Neuronal stem cell (in vitro differentiated cells): ENCODE measurements at regions not wholly inside any gene's neighbourhood (a gene's known extent, or its start where the extent isn't known, plus 50 kb on each side); places are given as distances from the start of the nearest gene placed in this dataset.

Experiments used
- DNase-seq: peaks from one replicate; pipeline ENCODE4 v3.0.0-alpha.2; 2013; ENCODE audit warnings: low spot score
- H2AFZ ChIP-seq: one replicate; pipeline ENCODE4 v1.6.1; 2013; ENCODE audit warnings: mild to moderate bottlenecking, low read length, inconsistent platforms
- H2AK5ac ChIP-seq: 2 replicates; pipeline ENCODE4 v1.6.1; 2013; ENCODE audit warnings: low read depth, mild to moderate bottlenecking, inconsistent platforms, low read length, moderate library complexity, mixed read lengths
- H2BK120ac ChIP-seq: 2 replicates; pipeline ENCODE4 v1.6.1; 2013; ENCODE audit warnings: low read depth, mild to moderate bottlenecking, inconsistent platforms, low read length, moderate library complexity, mixed read lengths
- H2BK12ac ChIP-seq: one replicate; pipeline ENCODE4 v1.6.1; 2013; ENCODE audit warnings: low read length, inconsistent platforms
- H2BK15ac ChIP-seq: 2 replicates; pipeline ENCODE4 v1.6.1; 2013; ENCODE audit warnings: mild to moderate bottlenecking, low read length, inconsistent platforms, mixed read lengths
- H2BK5ac ChIP-seq: one replicate; pipeline ENCODE4 v1.6.1; 2013; ENCODE audit warnings: inconsistent platforms, mild to moderate bottlenecking, low read length, moderate library complexity
- H3K14ac ChIP-seq: one replicate; pipeline ENCODE4 v1.6.1; 2013; ENCODE audit warnings: low read length, inconsistent platforms
- H3K18ac ChIP-seq: 2 replicates; pipeline ENCODE4 v1.6.1; 2013; ENCODE audit warnings: low read length, inconsistent platforms
- H3K23ac ChIP-seq: 2 replicates; pipeline ENCODE4 v1.6.1; 2013; ENCODE audit warnings: low read depth, mild to moderate bottlenecking, mixed read lengths, low read length, inconsistent platforms; ENCODE audit not compliant: poor library complexity
- H3K27ac ChIP-seq: replicated peaks from 3 replicates; pipeline ENCODE4 v1.5.1; 2013; ENCODE audit warnings: low read length, inconsistent platforms
- H3K27me3 ChIP-seq, 3 experiments: 2 replicates each; pipeline ENCODE4 v1.6.1; 2013; ENCODE audit warnings: low read length in 3 of 3, mild to moderate bottlenecking in 2 of 3, inconsistent platforms in 1 of 3, low read depth in 1 of 3, mixed read lengths in 1 of 3, moderate library complexity in 1 of 3; ENCODE audit not compliant: control insufficient read depth in 3 of 3, insufficient read depth in 3 of 3
- H3K36me3 ChIP-seq, 2 donors: replicated peaks in 1 of 2; 2 replicates each; pipeline ENCODE4 v1.6.1; 2013; ENCODE audit warnings: low read length in 2 of 2; ENCODE audit not compliant: control insufficient read depth in 2 of 2, insufficient read depth in 2 of 2
- H3K4ac ChIP-seq: 2 replicates; pipeline ENCODE4 v1.6.1; 2013; ENCODE audit warnings: inconsistent platforms, mild to moderate bottlenecking, low read length, moderate library complexity
- H3K4me1 ChIP-seq, 2 donors: 1 replicate in 1 of 2; 2 replicates in 1 of 2; pipeline ENCODE4 v1.6.1; 2013; ENCODE audit warnings: low read length in 2 of 2, low read depth in 1 of 2; ENCODE audit not compliant: control insufficient read depth in 2 of 2, insufficient read depth in 1 of 2
- H3K4me2 ChIP-seq: one replicate; pipeline ENCODE4 v1.6.1; 2013; ENCODE audit warnings: mild to moderate bottlenecking, low read length, inconsistent platforms; ENCODE audit not compliant: insufficient read depth, poor library complexity, severe bottlenecking
- H3K4me3 ChIP-seq, 2 donors: 2 replicates each; pipeline ENCODE4 v1.5.1; 2013; ENCODE audit warnings: low read length in 2 of 2, mild to moderate bottlenecking in 2 of 2, inconsistent platforms in 1 of 2, moderate library complexity in 1 of 2
- H3K79me1 ChIP-seq: one replicate; pipeline ENCODE4 v1.6.1; 2013; ENCODE audit warnings: low read depth, mild to moderate bottlenecking, inconsistent platforms, low read length, moderate library complexity
- H3K9ac ChIP-seq: one replicate; pipeline ENCODE4 v1.6.1; 2013; ENCODE audit warnings: mild to moderate bottlenecking, low read depth, low read length, inconsistent platforms; ENCODE audit not compliant: poor library complexity
- H3K9me3 ChIP-seq, 2 donors: replicated peaks in 1 of 2; 2 replicates each; pipeline versions ENCODE3 to v1.6.1; 2013; ENCODE audit warnings: low read length in 2 of 2, mild to moderate bottlenecking in 2 of 2, inconsistent platforms in 1 of 2, low read depth in 1 of 2, mixed read lengths in 1 of 2, moderate library complexity in 1 of 2; ENCODE audit not compliant: control insufficient read depth in 2 of 2, insufficient read depth in 1 of 2
- H4K8ac ChIP-seq: one replicate; pipeline ENCODE4 v1.6.1; 2013; ENCODE audit warnings: low read depth, mild to moderate bottlenecking, inconsistent platforms, low read length, moderate library complexity
- H4K91ac ChIP-seq: one replicate; pipeline ENCODE4 v1.6.1; 2013; ENCODE audit warnings: low read length, low read depth, mild to moderate bottlenecking, inconsistent platforms; ENCODE audit not compliant: poor library complexity
- WGBS, 2 donors: extraction: QIAGEN DNeasy Blood & Tissue Kit; methylation state at CpG; one replicate each; pipeline ENCODE4 v1.1.7; 2013; ENCODE audit warnings: missing lambda C conversion rate in 2 of 2, mixed read lengths in 1 of 2; ENCODE audit not compliant: insufficient read length in 2 of 2, insufficient replicate concordance in 1 of 2; ENCODE audit errors: extremely low coverage in 2 of 2; 5-methylcytosine and 5-hydroxymethylcytosine counted together

DNA sequence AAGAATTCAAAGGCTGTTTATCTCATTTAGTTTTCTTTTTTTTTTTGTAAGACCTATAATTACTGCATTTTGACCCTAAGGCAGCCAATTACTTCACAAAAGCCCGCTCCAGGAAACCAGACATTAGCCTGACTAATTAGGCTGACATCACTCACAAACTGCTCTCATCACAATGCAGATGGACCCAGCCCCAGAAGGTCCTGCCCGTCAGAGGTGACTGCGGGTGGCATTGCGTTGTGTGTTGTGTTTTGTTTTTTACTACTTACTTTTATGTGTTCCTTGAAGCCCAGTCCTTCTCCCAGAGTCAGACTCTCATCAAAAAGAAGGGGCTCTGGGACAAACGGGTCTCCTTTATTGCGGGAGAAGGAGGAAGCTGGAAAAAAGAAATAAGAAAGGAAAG, 172.2 kb downstream of the HSD17B3 start:
- H3K4me2 ChIP-seq = peak overlapping the region; percentile 35
- no peak overlapping the region for H2BK12ac ChIP-seq
- H2AK5ac ChIP-seq = no peak overlapping the region
- H3K9me3 ChIP-seq = peaks cover 0 to 5% of the 10 kb centered on the region in 2 donors
- H3K27ac ChIP-seq = peak overlapping the region; percentile 23
- H3K23ac ChIP-seq = no peak overlapping the region
- H3K4me3 ChIP-seq = no peak overlapping the region
- peaks cover 0 to 8% (median 3%) of the 10 kb centered on the region in 3 experiments for H3K27me3 ChIP-seq
- no peak overlapping the region for H2BK120ac ChIP-seq
- no peak overlapping the region for H3K18ac ChIP-seq
- peaks cover 0 to 22% of the 10 kb centered on the region in 2 donors for H3K4me1 ChIP-seq
- H4K91ac ChIP-seq = no peak overlapping the region
- H4K8ac ChIP-seq = no peak overlapping the region
- no peak overlapping the region for H2BK15ac ChIP-seq
- no peak overlapping the region for H2BK5ac ChIP-seq
- peak overlapping the region; percentile 71 for H2AFZ ChIP-seq
- DNase-seq = peak; percentile 89
- H3K36me3 ChIP-seq = no peaks in the 10 kb centered on the region
- WGBS, 2 donors = no CpG with 5 or more reads among the region's 6 CpGs
- H3K9ac ChIP-seq = no peak overlapping the region
- H3K4ac ChIP-seq = no peak overlapping the region
- H3K14ac ChIP-seq = no peak overlapping the region
- H3K79me1 ChIP-seq = no peaks in the 10 kb centered on the region

DNA sequence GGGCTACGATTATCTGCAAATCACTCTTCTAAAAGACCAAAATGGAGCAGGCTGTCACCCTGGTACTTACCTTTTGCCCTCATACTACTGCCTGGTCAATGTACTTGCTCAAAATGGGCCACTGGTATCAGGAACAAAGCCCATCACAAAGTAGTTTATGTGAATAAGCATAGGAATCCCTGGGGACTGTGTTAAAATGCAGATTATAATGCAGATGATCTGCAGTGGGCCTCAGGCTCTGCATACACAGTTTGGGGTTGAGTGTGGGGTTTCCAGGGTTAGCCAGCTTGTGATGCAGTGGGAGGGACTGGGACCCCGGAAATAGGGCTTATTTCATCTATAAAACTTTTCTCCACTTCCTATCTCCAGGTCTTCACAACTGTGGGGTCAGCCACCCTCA, 173.1 kb downstream of the HSD17B3 start:
- Histone ChIP-seq H2BK120ac (no peak overlapping the region), H2BK12ac (no peak overlapping the region), H3K18ac (peak overlapping the region; percentile 16), H3K27me3 (peaks cover 0 to 8% (median 3%) of the 10 kb centered on the region in 3 experiments), H2AK5ac (no peak overlapping the region), H3K4me1 (peaks cover 3 to 24% of the 10 kb centered on the region in 2 donors), H3K27ac (no peak overlapping the region), H3K9ac (no peak overlapping the region), H3K4me3 (no peak overlapping the region), H3K9me3 (peaks cover 0 to 5% of the 10 kb centered on the region in 2 donors), H4K91ac (no peak overlapping the region), H3K23ac (no peak overlapping the region), H2AFZ (no peak overlapping the region), H3K79me1 (no peaks in the 10 kb centered on the region), H3K4me2 (no peak overlapping the region), H3K36me3 (no peaks in the 10 kb centered on the region), H2BK5ac (no peak overlapping the region), H4K8ac (no peak overlapping the region), H3K4ac (no peak overlapping the region), H3K14ac (no peak overlapping the region), H2BK15ac (no peak overlapping the region)
- DNase-seq = no peak
- no CpG with 5 or more reads among the region's 2 CpGs for WGBS, 2 donors

GRCh38 chr9:96126321-96126881, 175.6 kb downstream of the HSD17B3 start:
- no peak for DNase-seq

GRCh38 chr9:96125624-96126023, 176.4 kb downstream of the HSD17B3 start:
- peaks cover 0 to 8% (median 3%) of the 10 kb centered on the region in 3 experiments for H3K27me3 ChIP-seq
- H3K27ac ChIP-seq = no peak overlapping the region
- no CpG with 5 or more reads among the region's 3 CpGs for WGBS, 2 donors

More at GRCh38 chr9:96126321-96126881, 175.6 kb downstream of the HSD17B3 start:
- Histone ChIP-seq H2BK5ac (no peak overlapping the region), H3K79me1 (no peaks in the 10 kb centered on the region), H4K91ac (no peak overlapping the region), H2BK15ac (no peak overlapping the region), H4K8ac (no peak overlapping the region), H2BK120ac (no peak overlapping the region), H3K4me2 (peak overlapping the region; percentile 38), H3K27me3 (peaks cover 0 to 8% (median 3%) of the 10 kb centered on the region in 3 experiments), H3K4me1 (peaks cover 3 to 24% of the 10 kb centered on the region in 2 donors), H2AFZ (peak overlapping the region; percentile 63), H3K9me3 (peaks cover 0 to 2% of the 10 kb centered on the region in 2 donors), H3K4me3 (no peak overlapping the region), H3K14ac (no peak overlapping the region), H3K36me3 (no peaks in the 10 kb centered on the region), H2BK12ac (no peak overlapping the region), H3K23ac (no peak overlapping the region), H3K18ac (peak overlapping the region; percentile 50), H3K27ac (no peak overlapping the region), H2AK5ac (peak overlapping the region; percentile 12), H3K4ac (no peak overlapping the region), H3K9ac (no peak overlapping the region)
- no CpG with 5 or more reads among the region's 21 CpGs for WGBS, 2 donors

More at GRCh38 chr9:96125624-96126023, 176.4 kb downstream of the HSD17B3 start:
- Histone ChIP-seq H2AFZ (no peak overlapping the region), H3K36me3 (no peaks in the 10 kb centered on the region), H3K23ac (no peak overlapping the region), H3K4me2 (no peak overlapping the region), H3K14ac (no peak overlapping the region), H3K4me1 (peaks cover 3 to 24% of the 10 kb centered on the region in 2 donors), H4K91ac (no peak overlapping the region), H2BK15ac (no peak overlapping the region), H2AK5ac (no peak overlapping the region), H4K8ac (no peak overlapping the region), H3K9me3 (peaks cover 0 to 2% of the 10 kb centered on the region in 2 donors), H3K79me1 (no peaks in the 10 kb centered on the region), H2BK5ac (no peak overlapping the region), H3K4me3 (no peak overlapping the region), H3K4ac (no peak overlapping the region), H3K9ac (no peak overlapping the region), H3K18ac (no peak overlapping the region), H2BK12ac (no peak overlapping the region), H2BK120ac (no peak overlapping the region)
- no peak for DNase-seq
